ENCODE measurements at regions not wholly inside any gene's neighbourhood (a gene's known extent, or its start where the extent isn't known, plus 50 kb on each side); places are given as distances from the start of the nearest gene placed in this dataset.

- Histone ChIP-seq H3K27ac (no peak overlapping the region), H3K4me3 (no peak overlapping the region), H3K27me3 (no peaks in the 10 kb centered on the region), H3K4me1 (no peaks in the 10 kb centered on the region), H3K9me3 (no peaks in the 10 kb centered on the region), H3K36me3 (no peaks in the 10 kb centered on the region)
- TF ChIP-seq, protein P1, sequence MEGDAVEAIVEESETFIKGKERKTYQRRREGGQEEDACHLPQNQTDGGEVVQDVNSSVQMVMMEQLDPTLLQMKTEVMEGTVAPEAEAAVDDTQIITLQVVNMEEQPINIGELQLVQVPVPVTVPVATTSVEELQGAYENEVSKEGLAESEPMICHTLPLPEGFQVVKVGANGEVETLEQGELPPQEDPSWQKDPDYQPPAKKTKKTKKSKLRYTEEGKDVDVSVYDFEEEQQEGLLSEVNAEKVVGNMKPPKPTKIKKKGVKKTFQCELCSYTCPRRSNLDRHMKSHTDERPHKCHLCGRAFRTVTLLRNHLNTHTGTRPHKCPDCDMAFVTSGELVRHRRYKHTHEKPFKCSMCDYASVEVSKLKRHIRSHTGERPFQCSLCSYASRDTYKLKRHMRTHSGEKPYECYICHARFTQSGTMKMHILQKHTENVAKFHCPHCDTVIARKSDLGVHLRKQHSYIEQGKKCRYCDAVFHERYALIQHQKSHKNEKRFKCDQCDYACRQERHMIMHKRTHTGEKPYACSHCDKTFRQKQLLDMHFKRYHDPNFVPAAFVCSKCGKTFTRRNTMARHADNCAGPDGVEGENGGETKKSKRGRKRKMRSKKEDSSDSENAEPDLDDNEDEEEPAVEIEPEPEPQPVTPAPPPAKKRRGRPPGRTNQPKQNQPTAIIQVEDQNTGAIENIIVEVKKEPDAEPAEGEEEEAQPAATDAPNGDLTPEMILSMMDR (IDR thresholded peaks at IDR 0.05) = no peak
- no peak for TF ChIP-seq POLR2A (IDR thresholded peaks at IDR 0.05)
- WGBS, 2 donors = 65 to 68% methylated on average over 4 of the region's 4 CpGs
- DNase-seq = no peak
- intact Hi-C loops (cut with DNase I) = no loop called here
These were observed 254.1 kb upstream of the SATB1 start for GRCh38 chr3:18679238-18679637.

DNA sequence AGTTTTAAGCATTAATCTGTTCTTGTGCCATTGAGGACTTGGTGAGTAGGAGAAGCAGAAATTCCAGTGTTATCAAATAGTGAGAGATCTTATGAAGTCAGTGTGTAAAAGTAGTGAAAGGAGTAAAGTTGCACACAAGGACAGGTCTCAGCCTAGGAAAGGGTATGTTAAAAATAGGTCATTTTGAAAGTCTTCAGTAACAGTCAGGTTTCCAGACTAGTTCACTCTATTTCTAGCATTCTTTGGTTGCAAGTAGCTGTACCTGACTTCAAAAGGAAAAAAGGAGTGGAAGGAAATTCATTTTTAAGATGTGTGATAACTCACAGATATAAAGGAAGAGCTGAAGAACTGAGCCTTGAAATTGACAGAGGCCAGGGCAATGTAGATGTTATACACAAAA is 250.1 kb upstream of the SATB1 start:
- TF ChIP-seq, protein P1 (IDR thresholded peaks at IDR 0.05) = no peak
- TF ChIP-seq POLR2A (IDR thresholded peaks at IDR 0.05) = no peak
- no peaks in the 10 kb centered on the region for H3K9me3 ChIP-seq
- no peaks in the 10 kb centered on the region for H3K27me3 ChIP-seq
- no peaks in the 10 kb centered on the region for H3K4me1 ChIP-seq
- no peaks in the 10 kb centered on the region for H3K36me3 ChIP-seq
- no peak for DNase-seq
- H3K27ac ChIP-seq = no peak overlapping the region
- intact Hi-C loops (cut with DNase I) = no loop called here
- H3K4me3 ChIP-seq = no peak overlapping the region

DNA sequence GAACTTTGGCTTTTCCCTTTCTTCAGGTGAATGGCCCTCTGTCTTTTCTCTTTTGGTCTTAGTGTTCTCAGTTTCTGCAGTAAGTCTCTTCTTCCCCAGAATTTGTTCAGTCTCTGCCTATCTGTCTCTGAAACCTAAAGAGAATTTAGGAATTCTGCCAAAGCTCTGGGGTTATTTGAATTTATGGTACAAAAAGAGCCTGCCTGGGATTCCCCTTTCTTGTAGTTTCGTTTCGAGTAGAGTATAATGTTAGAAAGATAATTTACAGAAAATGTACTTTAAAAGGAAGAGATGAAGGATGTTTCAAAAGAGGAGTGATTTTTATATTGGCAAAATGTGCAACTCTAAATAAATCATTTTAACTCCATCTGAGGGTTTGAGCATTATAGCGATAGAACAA is 247.4 kb upstream of the SATB1 start:
- 35 to 36% methylated on average over 3 of the region's 3 CpGs for WGBS, 2 donors
- intact Hi-C loops (cut with DNase I) = no loop called here

GRCh38 chr3:18670759-18671158 is 245.6 kb upstream of the SATB1 start:
- H3K4me1 ChIP-seq = peaks cover 0 to 18% (median 0%) of the 10 kb centered on the region in 3 donors

More for the DNA sequence above, 247.4 kb upstream of the SATB1 start:
- Histone ChIP-seq H3K27ac (no peak overlapping the region), H3K4me3 (no peak overlapping the region), H3K4me1 (peaks cover 0 to 1% (median 0%) of the 10 kb centered on the region in 3 donors), H3K36me3 (no peaks in the 10 kb centered on the region), H3K27me3 (no peaks in the 10 kb centered on the region), H3K9me3 (no peaks in the 10 kb centered on the region)
- no peak for TF ChIP-seq POLR2A (IDR thresholded peaks at IDR 0.05)
- TF ChIP-seq, protein P1 (IDR thresholded peaks at IDR 0.05) = no peak
- no peak for DNase-seq

GRCh38 chr3:18669374-18669773 is 244.2 kb upstream of the SATB1 start:
- no peak for DNase-seq
- Histone ChIP-seq H3K4me3 (no peak overlapping the region), H3K27me3 (no peaks in the 10 kb centered on the region), H3K4me1 (peaks cover 0 to 18% (median 0%) of the 10 kb centered on the region in 3 donors), H3K36me3 (no peaks in the 10 kb centered on the region), H3K9me3 (no peaks in the 10 kb centered on the region), H3K27ac (no peak overlapping the region)
- intact Hi-C loops (cut with DNase I) = no loop called here
- WGBS, 2 donors = 42 to 88% methylated on average over 1 of the region's 1 CpG
- TF ChIP-seq, protein P1 (IDR thresholded peaks at IDR 0.05) = no peak
- no peak for TF ChIP-seq POLR2A (IDR thresholded peaks at IDR 0.05)

More at GRCh38 chr3:18670759-18671158, 245.6 kb upstream of the SATB1 start:
- no peaks in the 10 kb centered on the region for H3K36me3 ChIP-seq
- H3K4me3 ChIP-seq = no peak overlapping the region
- H3K27ac ChIP-seq = no peak overlapping the region
- no peaks in the 10 kb centered on the region for H3K9me3 ChIP-seq
- TF ChIP-seq, protein P1 (IDR thresholded peaks at IDR 0.05) = no peak
- no peak for TF ChIP-seq POLR2A (IDR thresholded peaks at IDR 0.05)
- no peak for DNase-seq
- H3K27me3 ChIP-seq = no peaks in the 10 kb centered on the region
- intact Hi-C loops (cut with DNase I) = no loop called here
- WGBS, 2 donors = 83 to 95% methylated on average over 4 of the region's 4 CpGs

All from esophagus squamous epithelium (tissue), 5 donors.